GM12874 (cell line): ENCODE measurements at regions not wholly inside any gene's neighbourhood (a gene's known extent, or its start where the extent isn't known, plus 50 kb on each side); places are given as distances from the start of the nearest gene placed in this dataset.

Experiments
- CTCF ChIP-seq: IDR thresholded peaks from 2 replicates; pipeline ENCODE4 v1.5.1; 2011; ENCODE audit warnings: low read depth, mild to moderate bottlenecking, control low read depth, low read length, moderate library complexity; ENCODE audit not compliant: insufficient read depth

- no peak for TF ChIP-seq CTCF
These were observed 452.6 kb upstream of the PKDCC start for GRCh38 chr2:41595240-41595639.

DNA sequence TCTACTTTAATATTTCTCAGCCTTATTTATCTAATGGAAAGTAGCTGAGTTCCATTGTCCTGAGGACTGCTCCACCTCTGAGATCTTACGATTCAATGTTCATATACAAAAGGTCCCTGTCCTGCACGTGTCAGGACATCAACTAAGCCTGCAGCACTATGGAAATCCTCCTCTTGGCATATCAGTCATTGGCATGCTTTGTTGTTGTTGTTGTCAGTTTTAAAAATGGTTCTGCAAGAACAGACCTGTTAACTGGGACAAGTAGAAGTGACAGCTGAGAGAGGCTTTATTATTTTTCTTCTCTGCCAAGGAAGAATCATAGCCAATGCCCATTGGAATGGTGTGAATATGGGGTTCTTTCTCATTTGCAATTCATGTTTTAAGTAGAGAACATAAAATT is 450.1 kb upstream of the PKDCC start:
- no peak for TF ChIP-seq CTCF

DNA sequence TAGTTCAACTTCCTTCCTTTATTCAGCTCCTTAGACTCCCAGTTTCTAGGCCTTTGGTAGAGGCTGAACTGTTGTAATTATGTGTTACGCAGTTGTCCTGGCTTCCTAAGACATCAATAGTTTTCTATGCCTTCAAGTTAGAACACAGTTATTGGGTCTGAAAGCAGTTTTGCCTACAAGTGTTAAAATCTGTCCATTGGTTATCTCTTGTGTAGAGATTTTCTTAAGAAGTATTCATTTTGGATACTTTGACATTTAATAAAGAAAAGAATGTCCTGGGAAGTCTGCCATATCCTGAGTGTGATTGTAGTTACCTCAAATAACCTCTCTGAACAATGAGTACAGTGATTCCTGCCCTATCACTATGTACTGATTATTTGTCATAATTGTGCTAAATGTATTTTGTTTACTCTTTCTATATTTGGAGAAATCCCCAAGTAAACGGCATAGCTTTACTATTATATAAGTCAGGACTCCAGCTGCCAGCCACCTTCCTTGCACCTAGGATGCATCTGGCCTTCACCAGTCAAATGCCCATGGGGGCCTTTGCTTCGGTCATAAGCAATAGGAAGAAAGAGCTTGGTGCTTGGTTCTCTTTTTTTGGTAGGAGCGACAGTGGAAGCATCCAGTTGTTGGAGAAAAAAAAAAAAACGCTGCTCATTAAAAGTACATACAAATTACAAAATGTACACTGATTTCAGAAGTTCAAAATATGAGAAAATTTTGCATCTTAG is 449.5 kb upstream of the PKDCC start:
- no peak for TF ChIP-seq CTCF

DNA sequence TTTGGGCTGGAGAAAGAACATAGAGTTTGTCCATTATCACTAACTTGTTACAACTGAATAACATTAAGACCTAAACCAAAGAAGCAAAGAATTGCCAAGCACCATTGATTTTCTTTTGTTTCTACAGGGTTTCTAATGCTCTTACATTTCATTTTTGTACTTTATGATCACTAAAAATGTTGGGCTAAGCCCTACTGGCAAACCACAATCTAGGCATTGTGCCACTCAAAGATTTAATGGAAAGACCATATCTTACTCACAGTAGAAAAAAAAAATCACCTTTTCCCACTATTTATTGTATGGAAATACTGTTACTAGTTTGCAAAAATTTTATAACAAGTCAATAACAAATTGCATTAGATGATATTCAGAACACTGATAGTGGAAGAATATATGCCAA is 447.4 kb upstream of the PKDCC start:
- no peak for TF ChIP-seq CTCF

DNA sequence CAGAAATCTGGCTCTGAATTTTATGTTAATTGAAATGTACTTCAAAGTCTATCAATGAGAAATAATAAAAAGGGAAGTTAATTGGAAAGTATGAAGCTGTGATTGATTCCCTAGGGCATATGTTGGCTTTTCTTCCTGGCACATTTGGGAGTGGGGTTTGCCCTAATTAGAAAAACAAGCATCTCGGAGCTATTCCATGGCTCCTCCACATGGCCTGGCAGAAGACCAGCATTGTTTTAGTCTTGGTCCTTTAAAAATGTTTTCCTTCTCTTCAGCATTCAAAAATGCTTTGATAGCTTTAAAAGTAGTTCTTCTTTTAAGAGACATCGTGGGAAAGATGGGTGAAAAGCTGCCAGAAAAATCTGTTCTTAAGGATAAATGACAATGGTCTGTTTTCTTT is 445.5 kb upstream of the PKDCC start:
- no peak for TF ChIP-seq CTCF

DNA sequence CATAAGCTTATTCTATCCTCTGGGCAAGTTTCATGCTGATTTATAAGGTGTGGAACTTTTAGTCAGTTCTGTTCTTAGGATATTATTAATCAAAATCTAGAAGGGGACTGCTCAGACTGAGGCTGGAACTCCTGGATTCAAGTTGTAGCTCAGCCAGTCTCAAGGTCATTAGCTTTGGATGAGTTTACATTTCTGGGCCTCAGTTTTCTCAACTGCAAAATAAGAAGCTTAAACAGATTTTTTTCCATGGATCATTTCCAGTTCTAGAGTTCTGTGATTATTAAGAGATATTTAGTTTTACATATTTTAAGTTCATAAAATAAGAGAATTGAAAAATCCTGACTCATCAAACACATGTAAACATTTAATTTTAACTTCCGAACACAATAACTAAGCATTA is 442.5 kb upstream of the PKDCC start:
- TF ChIP-seq CTCF: no peak

DNA sequence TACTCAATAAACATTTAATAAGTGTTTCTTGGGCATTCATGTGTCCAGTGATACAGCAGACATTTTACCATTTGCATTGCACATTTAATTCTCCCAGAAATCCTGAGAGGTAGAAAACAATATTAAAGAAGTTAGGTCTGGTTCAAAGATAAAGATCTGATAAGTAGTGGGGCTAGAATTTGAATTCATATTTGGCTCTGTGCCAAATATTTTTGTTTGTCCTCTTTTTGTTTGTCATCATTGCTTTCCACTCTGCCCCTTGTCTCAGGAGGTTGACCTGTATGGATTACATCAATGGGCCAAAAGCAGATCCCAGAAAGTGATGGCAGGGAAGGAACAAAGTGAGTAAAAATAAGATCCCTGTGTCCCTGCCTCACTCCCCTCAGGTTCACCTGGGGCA is 441.9 kb upstream of the PKDCC start:
- TF ChIP-seq CTCF: no peak
